B cell (primary cell): ENCODE measurements at regions not wholly inside any gene's neighbourhood (a gene's known extent, or its start where the extent isn't known, plus 50 kb on each side); places are given as distances from the start of the nearest gene placed in this dataset.

ENCODE experiments used
- EZH2 ChIP-seq: IDR thresholded peaks from 2 replicates; pipeline ENCODE4 v1.6.1; 2012; ENCODE audit warnings: borderline replicate concordance, low read depth, mild to moderate bottlenecking, moderate library complexity, low read length; ENCODE audit not compliant: insufficient read depth, poor library complexity, severe bottlenecking
- TF ChIP-seq, protein P1 (sequence below): fragments of 200-600 bp; IDR thresholded peaks from one replicate; pipeline ENCODE4 v1.8.0; 2022; ENCODE audit warnings: antibody characterized with exemption, mild to moderate bottlenecking

DNA sequence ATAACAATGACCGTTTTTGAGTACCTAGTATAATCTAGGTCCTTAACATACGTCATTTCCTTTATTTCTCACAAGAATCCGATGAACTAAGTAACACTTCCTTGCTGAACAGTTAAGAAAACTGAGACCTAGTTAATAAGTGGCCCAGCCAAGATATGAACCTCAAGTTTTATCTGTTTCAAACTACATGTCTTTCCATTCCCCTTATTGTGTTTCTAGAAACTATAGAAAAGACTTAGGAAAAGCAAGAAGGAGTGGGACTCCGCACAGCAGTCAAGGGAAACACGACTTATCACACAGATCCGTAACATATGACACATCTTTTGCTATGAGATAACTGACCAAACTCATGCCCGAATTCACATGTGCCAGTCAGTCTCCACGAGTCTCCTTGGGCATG is 221.2 kb upstream of the ADAMTS9 start:
- TF ChIP-seq, protein P1, sequence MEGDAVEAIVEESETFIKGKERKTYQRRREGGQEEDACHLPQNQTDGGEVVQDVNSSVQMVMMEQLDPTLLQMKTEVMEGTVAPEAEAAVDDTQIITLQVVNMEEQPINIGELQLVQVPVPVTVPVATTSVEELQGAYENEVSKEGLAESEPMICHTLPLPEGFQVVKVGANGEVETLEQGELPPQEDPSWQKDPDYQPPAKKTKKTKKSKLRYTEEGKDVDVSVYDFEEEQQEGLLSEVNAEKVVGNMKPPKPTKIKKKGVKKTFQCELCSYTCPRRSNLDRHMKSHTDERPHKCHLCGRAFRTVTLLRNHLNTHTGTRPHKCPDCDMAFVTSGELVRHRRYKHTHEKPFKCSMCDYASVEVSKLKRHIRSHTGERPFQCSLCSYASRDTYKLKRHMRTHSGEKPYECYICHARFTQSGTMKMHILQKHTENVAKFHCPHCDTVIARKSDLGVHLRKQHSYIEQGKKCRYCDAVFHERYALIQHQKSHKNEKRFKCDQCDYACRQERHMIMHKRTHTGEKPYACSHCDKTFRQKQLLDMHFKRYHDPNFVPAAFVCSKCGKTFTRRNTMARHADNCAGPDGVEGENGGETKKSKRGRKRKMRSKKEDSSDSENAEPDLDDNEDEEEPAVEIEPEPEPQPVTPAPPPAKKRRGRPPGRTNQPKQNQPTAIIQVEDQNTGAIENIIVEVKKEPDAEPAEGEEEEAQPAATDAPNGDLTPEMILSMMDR, result no peak
- TF ChIP-seq EZH2, result no peak
